ENCODE measurements at regions not wholly inside any gene's neighbourhood (a gene's known extent, or its start where the extent isn't known, plus 50 kb on each side); places are given as distances from the start of the nearest gene placed in this dataset.

DNA sequence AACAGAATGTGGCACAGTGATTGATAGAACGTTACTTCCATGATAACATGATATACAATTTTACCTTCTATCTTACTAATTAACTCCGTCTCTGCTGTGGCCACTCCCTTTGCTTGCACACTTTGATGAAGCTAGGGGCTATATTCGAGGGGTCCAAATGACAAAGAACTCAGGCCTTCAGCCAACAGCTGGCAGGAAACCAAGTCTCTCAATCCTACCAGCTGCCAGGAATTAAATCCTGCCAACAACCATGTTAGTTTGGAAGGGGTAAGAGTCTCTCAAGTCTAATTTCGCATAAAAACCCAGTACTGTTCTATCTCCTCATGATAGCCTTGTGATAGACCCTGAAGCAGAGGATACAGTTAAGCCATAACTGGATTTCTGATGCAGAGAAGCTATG, 1122.9 kb upstream of the PCDH10 start:
- Mint-ChIP-seq H3K27me3 (ENCODE audit: unreplicated experiment) (no peaks in the 10 kb centered on the region), H3K36me3 (ENCODE audit: low read depth, unreplicated experiment) (no peaks in the 10 kb centered on the region), H3K4me1 (ENCODE audit: unreplicated experiment) (no peaks in the 10 kb centered on the region), H3K27ac (ENCODE audit: unreplicated experiment) (no peak overlapping the region), H3K4me3 (ENCODE audit: unreplicated experiment) (no peak overlapping the region), H3K9me3 (ENCODE audit: unreplicated experiment) (no peaks in the 10 kb centered on the region)
- DNase-seq (ENCODE audit: low spot score) = no peak
- TF ChIP-seq, protein P1, sequence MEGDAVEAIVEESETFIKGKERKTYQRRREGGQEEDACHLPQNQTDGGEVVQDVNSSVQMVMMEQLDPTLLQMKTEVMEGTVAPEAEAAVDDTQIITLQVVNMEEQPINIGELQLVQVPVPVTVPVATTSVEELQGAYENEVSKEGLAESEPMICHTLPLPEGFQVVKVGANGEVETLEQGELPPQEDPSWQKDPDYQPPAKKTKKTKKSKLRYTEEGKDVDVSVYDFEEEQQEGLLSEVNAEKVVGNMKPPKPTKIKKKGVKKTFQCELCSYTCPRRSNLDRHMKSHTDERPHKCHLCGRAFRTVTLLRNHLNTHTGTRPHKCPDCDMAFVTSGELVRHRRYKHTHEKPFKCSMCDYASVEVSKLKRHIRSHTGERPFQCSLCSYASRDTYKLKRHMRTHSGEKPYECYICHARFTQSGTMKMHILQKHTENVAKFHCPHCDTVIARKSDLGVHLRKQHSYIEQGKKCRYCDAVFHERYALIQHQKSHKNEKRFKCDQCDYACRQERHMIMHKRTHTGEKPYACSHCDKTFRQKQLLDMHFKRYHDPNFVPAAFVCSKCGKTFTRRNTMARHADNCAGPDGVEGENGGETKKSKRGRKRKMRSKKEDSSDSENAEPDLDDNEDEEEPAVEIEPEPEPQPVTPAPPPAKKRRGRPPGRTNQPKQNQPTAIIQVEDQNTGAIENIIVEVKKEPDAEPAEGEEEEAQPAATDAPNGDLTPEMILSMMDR (IDR thresholded peaks at IDR 0.05; ENCODE audit: unreplicated experiment) = no peak

DNA sequence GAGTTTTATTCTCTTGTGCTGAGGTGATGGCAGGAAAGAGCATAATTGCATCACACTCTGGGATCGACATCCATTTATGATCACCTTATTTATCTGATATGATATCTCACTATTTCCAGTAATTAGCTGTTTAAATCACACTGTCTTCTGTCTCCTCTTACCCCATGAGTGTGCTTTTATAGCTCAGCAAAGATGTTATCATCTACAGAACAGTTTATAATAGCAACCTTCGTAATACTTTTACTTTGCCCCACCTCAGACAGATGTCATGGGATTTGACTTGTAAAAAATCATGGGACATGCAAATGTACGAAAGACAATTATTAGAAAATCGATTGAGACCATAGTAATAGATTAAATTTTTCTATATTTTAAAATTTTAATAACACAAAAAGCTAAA, 1122.3 kb upstream of the PCDH10 start:
- no peak overlapping the region for H3K4me3 Mint-ChIP-seq (ENCODE audit: unreplicated experiment)
- TF ChIP-seq, protein P1 (IDR thresholded peaks at IDR 0.05; ENCODE audit: unreplicated experiment) = no peak
- no peaks in the 10 kb centered on the region for H3K36me3 Mint-ChIP-seq (ENCODE audit: low read depth, unreplicated experiment)

DNA sequence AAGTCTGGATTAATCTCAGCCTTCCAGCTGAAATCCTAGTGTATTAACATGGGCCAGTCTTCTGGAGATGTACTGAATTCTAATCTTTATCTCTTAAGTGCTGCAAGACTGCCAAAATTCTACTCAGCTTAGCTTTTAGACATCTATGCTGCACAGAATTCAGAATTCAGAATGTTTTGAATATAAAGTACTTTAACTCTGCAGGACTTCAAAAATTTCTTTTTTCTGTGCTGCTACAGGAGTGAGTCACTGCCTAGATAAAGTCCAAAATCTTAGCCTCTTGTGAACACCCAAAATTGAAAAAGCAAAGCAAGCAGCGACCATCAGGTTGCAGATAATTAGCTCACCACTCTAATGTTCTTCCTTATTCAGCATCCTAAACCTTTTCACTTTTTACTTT, 1092.6 kb upstream of the PCDH10 start:
- H3K4me1 Mint-ChIP-seq (ENCODE audit: unreplicated experiment) = no peaks in the 10 kb centered on the region
- TF ChIP-seq, protein P1 (IDR thresholded peaks at IDR 0.05; ENCODE audit: unreplicated experiment) = no peak
- H3K36me3 Mint-ChIP-seq (ENCODE audit: low read depth, unreplicated experiment) = no peaks in the 10 kb centered on the region

More for the DNA sequence above, 1122.3 kb upstream of the PCDH10 start:
- Mint-ChIP-seq H3K9me3 (ENCODE audit: unreplicated experiment) (no peaks in the 10 kb centered on the region), H3K27ac (ENCODE audit: unreplicated experiment) (no peak overlapping the region), H3K27me3 (ENCODE audit: unreplicated experiment) (no peaks in the 10 kb centered on the region), H3K4me1 (ENCODE audit: unreplicated experiment) (no peaks in the 10 kb centered on the region)
- DNase-seq (ENCODE audit: low spot score) = no peak

DNA sequence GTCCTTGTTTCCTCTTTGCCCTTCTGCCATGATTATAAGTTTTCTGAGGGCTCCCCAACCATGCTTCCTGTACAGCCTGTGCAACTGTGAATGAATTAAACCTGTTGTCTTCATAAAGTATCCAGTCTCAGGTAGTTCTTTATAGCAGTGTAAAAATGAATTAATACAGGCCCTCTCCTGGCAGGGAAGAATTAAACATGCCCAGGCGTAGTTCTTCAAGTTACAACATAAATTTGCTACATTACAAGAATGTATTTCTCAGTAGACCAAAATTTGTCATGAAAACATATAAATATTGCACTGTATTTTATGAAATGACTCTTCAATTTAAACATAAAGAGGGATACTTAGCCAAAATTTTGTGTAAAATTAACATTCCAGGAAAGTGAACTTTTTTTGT, 1089.9 kb upstream of the PCDH10 start:
- H3K4me3 Mint-ChIP-seq (ENCODE audit: unreplicated experiment) = no peak overlapping the region
- no peaks in the 10 kb centered on the region for H3K36me3 Mint-ChIP-seq (ENCODE audit: low read depth, unreplicated experiment)
- H3K4me1 Mint-ChIP-seq (ENCODE audit: unreplicated experiment) = peaks cover 5% of the 10 kb centered on the region
- H3K9me3 Mint-ChIP-seq (ENCODE audit: unreplicated experiment) = peaks cover 8% of the 10 kb centered on the region
- peaks cover 2% of the 10 kb centered on the region for H3K27me3 Mint-ChIP-seq (ENCODE audit: unreplicated experiment)
- TF ChIP-seq, protein P1 (IDR thresholded peaks at IDR 0.05; ENCODE audit: unreplicated experiment) = no peak
- no peak for DNase-seq (ENCODE audit: low spot score)
- no peak overlapping the region for H3K27ac Mint-ChIP-seq (ENCODE audit: unreplicated experiment)

More for the DNA sequence above, 1092.6 kb upstream of the PCDH10 start:
- no peaks in the 10 kb centered on the region for H3K27me3 Mint-ChIP-seq (ENCODE audit: unreplicated experiment)
- no peak for DNase-seq (ENCODE audit: low spot score)
- no peak overlapping the region for H3K4me3 Mint-ChIP-seq (ENCODE audit: unreplicated experiment)
- no peak overlapping the region for H3K27ac Mint-ChIP-seq (ENCODE audit: unreplicated experiment)
- peaks cover 8% of the 10 kb centered on the region for H3K9me3 Mint-ChIP-seq (ENCODE audit: unreplicated experiment)

DNA sequence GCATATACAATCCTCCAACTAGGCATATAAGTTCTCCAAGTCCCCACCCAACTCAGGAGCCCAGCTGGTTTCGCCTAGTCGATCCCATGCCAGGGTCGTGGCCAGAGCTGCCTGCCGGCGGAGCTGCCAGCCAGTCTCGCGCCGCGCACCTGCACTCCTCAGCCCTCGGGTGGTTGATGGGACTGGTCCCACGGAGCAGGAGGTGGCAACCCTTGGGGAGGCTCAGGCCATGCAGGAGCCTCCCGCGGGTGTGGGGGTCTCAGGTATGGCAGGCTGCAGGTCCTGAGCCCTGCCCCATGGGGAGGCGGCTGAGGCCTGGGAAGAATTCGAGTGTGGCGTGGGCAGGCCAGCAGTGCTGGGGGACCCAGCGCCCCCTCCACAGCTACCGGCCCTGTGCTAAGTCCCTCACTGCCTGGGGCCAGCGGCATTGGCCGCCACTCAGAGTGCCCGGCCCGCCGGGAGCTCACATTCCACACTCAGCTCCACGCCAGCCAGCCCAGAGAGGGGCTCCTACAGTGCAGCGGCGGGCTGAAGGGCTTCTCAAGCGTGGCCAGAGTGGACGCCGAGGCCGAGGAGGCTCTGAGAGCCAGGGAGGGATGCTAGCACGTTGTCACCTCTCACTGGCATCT, 1086.4 kb upstream of the PCDH10 start:
- DNase-seq (ENCODE audit: low spot score) = no peak
- H3K27ac Mint-ChIP-seq (ENCODE audit: unreplicated experiment) = no peak overlapping the region
- H3K4me1 Mint-ChIP-seq (ENCODE audit: unreplicated experiment) = peaks cover 5% of the 10 kb centered on the region
- no peaks in the 10 kb centered on the region for H3K36me3 Mint-ChIP-seq (ENCODE audit: low read depth, unreplicated experiment)
- peaks cover 8% of the 10 kb centered on the region for H3K9me3 Mint-ChIP-seq (ENCODE audit: unreplicated experiment)
- no peak overlapping the region for H3K4me3 Mint-ChIP-seq (ENCODE audit: unreplicated experiment)
- TF ChIP-seq, protein P1 (IDR thresholded peaks at IDR 0.05; ENCODE audit: unreplicated experiment) = no peak
- H3K27me3 Mint-ChIP-seq (ENCODE audit: unreplicated experiment) = peaks cover 2% of the 10 kb centered on the region
